AG04450 (cell line): ENCODE measurements at regions not wholly inside any gene's neighbourhood (a gene's known extent, or its start where the extent isn't known, plus 50 kb on each side); places are given as distances from the start of the nearest gene placed in this dataset.

ENCODE experiments used
- CTCF ChIA-PET: fragments of 300-600, 350-600 bp; formaldehyde crosslinking; extraction: SDS; loops from one replicate; lab custom pipeline; 2022; ENCODE audit warnings: antibody characterized with exemption, inconsistent platforms; lab: Charles Lee
- POLR2A ChIA-PET: fragments of 350-600 bp; formaldehyde crosslinking; extraction: SDS; loops from one replicate; lab custom pipeline; 2021; ENCODE audit warnings: antibody characterized with exemption, inconsistent platforms; lab: Yijun Ruan, JAX
- DNase-seq: peaks from one replicate; pipeline ENCODE4 v3.0.0-alpha.2; 2011; ENCODE audit warnings: low read depth, low spot score
- H3K27ac ChIP-seq: one replicate; pipeline ENCODE4 v1.5.1; 2012; ENCODE audit warnings: low read depth, low read length, control low read depth
- H3K27me3 ChIP-seq: one replicate; pipeline ENCODE4 v1.6.0; 2012; ENCODE audit warnings: low read length; ENCODE audit not compliant: control insufficient read depth, insufficient read depth
- H3K4me3 ChIP-seq: 2 replicates; pipeline ENCODE4 v1.5.1; 2011; ENCODE audit warnings: mild to moderate bottlenecking, low read depth, low read length, control low read depth
- H3K9me3 ChIP-seq: 2 replicates; pipeline ENCODE4 v1.5.1; 2012; ENCODE audit warnings: low read length; ENCODE audit not compliant: control insufficient read depth, insufficient read depth
- TF ChIP-seq, protein P1 (sequence below): IDR thresholded peaks from 2 replicates; pipeline ENCODE4 v1.5.1; 2011; ENCODE audit warnings: low read depth, low read length, control low read depth, inconsistent platforms

DNA sequence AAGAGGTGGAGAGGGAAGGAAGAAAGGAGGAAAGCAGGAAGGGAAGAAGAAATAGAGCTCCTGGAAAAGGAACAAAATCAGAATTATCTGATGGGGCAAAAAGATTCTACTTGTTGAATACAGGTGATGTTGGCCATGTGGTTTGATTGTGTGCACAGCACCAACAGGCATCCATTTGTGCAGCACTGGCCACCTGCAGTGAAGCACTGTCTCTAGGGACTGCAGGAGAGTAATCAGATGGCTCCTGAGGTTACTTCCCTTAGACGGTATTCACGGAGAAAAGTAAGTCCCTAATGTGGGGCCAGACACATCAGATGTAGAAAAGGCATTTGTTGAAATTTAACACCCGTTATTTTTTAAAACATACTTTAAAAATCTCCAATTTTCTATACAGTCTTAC, 135.3 kb upstream of the VIPR2 start:
- H3K9me3 ChIP-seq: peaks cover 22% of the 10 kb centered on the region
- ChIA-PET POLR2A (no interaction called here), CTCF (no interaction called here)
- no peaks in the 10 kb centered on the region for H3K27me3 ChIP-seq
- no peak overlapping the region for H3K4me3 ChIP-seq
- no peak overlapping the region for H3K27ac ChIP-seq
- no peak for DNase-seq
- TF ChIP-seq, protein P1, sequence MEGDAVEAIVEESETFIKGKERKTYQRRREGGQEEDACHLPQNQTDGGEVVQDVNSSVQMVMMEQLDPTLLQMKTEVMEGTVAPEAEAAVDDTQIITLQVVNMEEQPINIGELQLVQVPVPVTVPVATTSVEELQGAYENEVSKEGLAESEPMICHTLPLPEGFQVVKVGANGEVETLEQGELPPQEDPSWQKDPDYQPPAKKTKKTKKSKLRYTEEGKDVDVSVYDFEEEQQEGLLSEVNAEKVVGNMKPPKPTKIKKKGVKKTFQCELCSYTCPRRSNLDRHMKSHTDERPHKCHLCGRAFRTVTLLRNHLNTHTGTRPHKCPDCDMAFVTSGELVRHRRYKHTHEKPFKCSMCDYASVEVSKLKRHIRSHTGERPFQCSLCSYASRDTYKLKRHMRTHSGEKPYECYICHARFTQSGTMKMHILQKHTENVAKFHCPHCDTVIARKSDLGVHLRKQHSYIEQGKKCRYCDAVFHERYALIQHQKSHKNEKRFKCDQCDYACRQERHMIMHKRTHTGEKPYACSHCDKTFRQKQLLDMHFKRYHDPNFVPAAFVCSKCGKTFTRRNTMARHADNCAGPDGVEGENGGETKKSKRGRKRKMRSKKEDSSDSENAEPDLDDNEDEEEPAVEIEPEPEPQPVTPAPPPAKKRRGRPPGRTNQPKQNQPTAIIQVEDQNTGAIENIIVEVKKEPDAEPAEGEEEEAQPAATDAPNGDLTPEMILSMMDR: no peak

DNA sequence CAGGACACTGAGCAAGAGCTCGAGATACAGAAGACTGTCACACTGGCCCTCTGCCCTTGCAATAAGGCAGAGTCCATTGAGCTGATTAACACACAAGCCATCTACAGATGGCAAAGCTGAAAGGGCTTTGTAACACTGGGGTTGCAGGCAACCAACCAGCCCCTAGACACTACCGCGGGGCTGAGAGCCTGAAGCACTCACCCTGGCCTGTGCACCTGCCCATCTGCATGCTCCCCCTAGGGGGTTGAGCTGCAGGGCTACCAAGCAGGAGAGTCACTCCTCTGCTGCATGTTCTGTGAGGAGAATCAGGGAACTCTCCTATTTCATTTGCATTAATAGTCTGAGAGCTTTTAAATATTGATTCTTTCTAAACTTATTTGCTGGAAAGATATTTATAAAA, 128.1 kb upstream of the VIPR2 start:
- ChIA-PET POLR2A (no interaction called here), CTCF (no interaction called here)
- no peak overlapping the region for H3K27ac ChIP-seq
- TF ChIP-seq, protein P1: no peak
- H3K4me3 ChIP-seq: no peak overlapping the region
- H3K9me3 ChIP-seq: peaks cover 24% of the 10 kb centered on the region
- no peaks in the 10 kb centered on the region for H3K27me3 ChIP-seq
- DNase-seq: no peak

DNA sequence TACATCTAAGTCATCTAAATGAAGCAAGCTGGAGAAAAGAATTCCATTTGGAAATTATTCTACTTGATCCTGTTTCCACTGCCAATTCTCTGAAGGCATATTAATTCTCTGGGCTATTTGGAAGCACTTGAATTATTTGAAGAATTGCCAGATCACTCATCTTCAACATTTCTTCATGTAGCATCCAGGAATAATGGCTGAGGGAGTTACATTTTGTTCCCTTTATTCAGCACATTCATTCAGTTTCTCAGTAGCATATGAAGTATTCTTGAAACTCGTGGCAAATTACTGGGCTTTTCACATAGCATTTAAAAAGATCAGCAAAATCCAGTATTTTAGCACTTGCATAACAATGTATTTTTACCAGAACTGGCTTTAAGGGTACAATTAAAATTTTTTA, 127.1 kb upstream of the VIPR2 start:
- Histone ChIP-seq H3K9me3 (peaks cover 23% of the 10 kb centered on the region), H3K27ac (no peak overlapping the region), H3K27me3 (no peaks in the 10 kb centered on the region), H3K4me3 (no peak overlapping the region)
- TF ChIP-seq, protein P1: no peak
- ChIA-PET POLR2A (no interaction called here), CTCF (no interaction called here)
- no peak for DNase-seq

DNA sequence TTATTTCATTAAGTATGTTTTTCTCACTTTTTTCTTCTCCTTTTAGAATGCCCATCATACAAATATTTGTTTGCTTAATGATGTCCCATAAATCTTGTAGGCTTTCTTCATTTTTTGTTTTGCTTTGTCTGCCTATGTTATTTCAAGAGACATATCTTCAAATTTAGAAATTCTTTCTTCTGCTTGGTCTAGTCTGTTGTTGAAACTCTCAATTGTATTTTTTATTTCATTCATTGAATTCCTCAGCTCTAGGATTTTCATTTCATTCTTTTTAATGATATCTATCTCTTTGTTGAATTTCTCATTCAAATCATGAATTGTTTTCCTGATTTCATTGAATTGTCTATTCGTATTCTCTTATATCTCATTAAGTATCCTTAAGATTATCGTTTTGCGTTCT, 125.1 kb upstream of the VIPR2 start:
- no peak for DNase-seq
- ChIA-PET CTCF (no interaction called here), POLR2A (no interaction called here)
- TF ChIP-seq, protein P1: no peak
- Histone ChIP-seq H3K9me3 (peaks cover 23% of the 10 kb centered on the region), H3K27me3 (no peaks in the 10 kb centered on the region), H3K27ac (no peak overlapping the region), H3K4me3 (no peak overlapping the region)

DNA sequence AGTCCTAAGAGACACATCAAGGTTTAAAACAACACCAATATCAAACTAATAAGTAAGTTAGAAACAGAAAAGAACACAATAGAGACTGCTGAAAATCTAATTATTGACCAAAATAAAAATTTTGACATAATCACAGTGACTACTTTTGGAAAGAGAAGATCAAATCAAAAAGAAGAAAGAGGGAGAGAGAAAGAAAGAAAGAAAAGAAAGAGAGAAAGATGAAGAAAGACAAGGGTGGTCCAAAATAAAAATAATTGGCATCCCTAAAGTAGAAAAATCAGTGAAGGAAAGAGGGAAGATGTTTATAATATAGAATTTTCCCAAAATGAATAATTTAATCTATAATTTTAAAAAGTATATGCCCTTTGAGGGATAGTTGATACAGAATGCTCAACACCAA, 118.8 kb upstream of the VIPR2 start:
- no peak for DNase-seq
- ChIA-PET CTCF (no interaction called here), POLR2A (no interaction called here)

More for the DNA sequence above, 118.8 kb upstream of the VIPR2 start:
- TF ChIP-seq, protein P1: no peak
- H3K9me3 ChIP-seq: 0 out of 2 replicates have a peak, but pooled peaks cover 3% of the 10 kb centered on the region
- H3K27me3 ChIP-seq: no peaks in the 10 kb centered on the region
- no peak overlapping the region for H3K27ac ChIP-seq
- H3K4me3 ChIP-seq: no peak overlapping the region
